ENCODE measurements at regions not wholly inside any gene's neighbourhood (a gene's known extent, or its start where the extent isn't known, plus 50 kb on each side); places are given as distances from the start of the nearest gene placed in this dataset.

GRCh38 chr4:170988446-170988845, 824.8 kb upstream of the GALNTL6 start:
- TF ChIP-seq CTCF (conservative IDR thresholded peaks at IDR 0.05 in 1 of 2, IDR thresholded peaks at IDR 0.05 in 1 of 2; ENCODE audit: extremely low read depth in 1 of 2, insufficient read depth in 1 of 2, low read depth in 1 of 2, low read length in 2 of 2) (no peak), EZH2 (IDR thresholded peaks at IDR 0.05; ENCODE audit: borderline replicate concordance, low read length) (no peak)

Data from mammary epithelial cell (primary cell).